ENCODE measurements at regions not wholly inside any gene's neighbourhood (a gene's known extent, or its start where the extent isn't known, plus 50 kb on each side); places are given as distances from the start of the nearest gene placed in this dataset.
"Not testable (repeated sequence)": the region's sequence is repeated elsewhere in the genome, so short reads cannot be mapped to it uniquely, and the experiment has no call there.

DNA sequence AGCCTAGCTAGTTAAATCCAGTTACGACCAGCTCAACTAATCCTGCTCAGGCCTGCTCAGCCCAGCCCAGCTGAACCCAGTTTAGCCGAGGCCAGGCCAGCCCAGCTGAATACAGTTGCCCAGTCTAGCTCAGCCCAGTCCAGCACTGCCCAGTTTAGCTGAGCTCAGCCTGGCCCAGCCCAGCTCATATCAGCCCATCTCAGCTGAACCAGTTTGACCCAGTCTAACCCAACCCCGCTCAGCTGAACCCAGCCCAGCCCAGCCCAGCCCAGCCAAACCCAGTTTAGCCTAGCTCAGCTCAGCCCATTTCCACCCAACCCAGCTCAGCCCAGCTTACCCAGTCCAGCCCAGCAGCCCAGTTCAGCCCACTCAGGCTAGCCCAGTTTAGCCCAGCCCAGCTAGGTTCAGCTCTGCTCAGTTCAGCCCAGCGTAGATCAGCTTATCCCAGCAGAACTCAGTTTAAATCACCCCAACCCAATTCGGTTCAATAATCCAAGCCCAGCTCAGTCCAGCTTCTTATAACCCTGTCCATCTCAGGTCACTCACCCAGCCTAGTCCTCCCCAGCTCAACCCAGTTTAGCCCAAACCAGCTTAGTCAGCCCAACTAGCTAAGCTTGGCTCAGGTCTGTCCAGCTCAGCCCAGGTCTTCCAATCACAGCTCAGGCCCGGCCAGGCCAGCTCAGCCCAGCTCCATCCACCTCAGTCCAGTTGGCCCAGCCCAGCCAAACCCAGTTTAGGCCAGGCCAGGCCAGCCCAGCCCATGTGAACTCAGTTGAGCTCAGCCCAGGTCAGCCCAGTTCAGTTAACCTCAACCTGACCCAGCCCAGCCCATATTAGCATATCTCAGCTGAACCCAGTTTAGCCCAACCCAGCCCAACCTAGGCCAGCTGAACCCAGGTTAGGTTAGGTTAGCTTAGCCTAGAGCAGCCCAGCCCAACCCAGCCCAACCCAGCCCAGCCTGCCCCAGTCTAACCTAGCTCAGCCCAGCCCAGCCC, 76.7 kb downstream of the TMEM121 start:
- WGBS, 2 donors, result 94 to 96% methylated on average over 6 of the region's 6 CpGs
- DNase-seq, result no peak
- Histone ChIP-seq H3K36me3 (ENCODE audit: low read depth, missing control alignments) (no peaks in the 10 kb centered on the region), H3K4me3 (no peak overlapping the region), H3K27me3 (no peaks in the 10 kb centered on the region), H3K27ac (no peak overlapping the region), H3K4me1 (no peaks in the 10 kb centered on the region), H3K9me3 (no peaks in the 10 kb centered on the region)
- TF ChIP-seq POLR2A (IDR thresholded peaks at IDR 0.05), result no peak
- TF ChIP-seq, protein P1, sequence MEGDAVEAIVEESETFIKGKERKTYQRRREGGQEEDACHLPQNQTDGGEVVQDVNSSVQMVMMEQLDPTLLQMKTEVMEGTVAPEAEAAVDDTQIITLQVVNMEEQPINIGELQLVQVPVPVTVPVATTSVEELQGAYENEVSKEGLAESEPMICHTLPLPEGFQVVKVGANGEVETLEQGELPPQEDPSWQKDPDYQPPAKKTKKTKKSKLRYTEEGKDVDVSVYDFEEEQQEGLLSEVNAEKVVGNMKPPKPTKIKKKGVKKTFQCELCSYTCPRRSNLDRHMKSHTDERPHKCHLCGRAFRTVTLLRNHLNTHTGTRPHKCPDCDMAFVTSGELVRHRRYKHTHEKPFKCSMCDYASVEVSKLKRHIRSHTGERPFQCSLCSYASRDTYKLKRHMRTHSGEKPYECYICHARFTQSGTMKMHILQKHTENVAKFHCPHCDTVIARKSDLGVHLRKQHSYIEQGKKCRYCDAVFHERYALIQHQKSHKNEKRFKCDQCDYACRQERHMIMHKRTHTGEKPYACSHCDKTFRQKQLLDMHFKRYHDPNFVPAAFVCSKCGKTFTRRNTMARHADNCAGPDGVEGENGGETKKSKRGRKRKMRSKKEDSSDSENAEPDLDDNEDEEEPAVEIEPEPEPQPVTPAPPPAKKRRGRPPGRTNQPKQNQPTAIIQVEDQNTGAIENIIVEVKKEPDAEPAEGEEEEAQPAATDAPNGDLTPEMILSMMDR (IDR thresholded peaks at IDR 0.05), result no peak
- intact Hi-C loops (cut with DNase I; ENCODE audit: low total_unique reads), result no loop called here

DNA sequence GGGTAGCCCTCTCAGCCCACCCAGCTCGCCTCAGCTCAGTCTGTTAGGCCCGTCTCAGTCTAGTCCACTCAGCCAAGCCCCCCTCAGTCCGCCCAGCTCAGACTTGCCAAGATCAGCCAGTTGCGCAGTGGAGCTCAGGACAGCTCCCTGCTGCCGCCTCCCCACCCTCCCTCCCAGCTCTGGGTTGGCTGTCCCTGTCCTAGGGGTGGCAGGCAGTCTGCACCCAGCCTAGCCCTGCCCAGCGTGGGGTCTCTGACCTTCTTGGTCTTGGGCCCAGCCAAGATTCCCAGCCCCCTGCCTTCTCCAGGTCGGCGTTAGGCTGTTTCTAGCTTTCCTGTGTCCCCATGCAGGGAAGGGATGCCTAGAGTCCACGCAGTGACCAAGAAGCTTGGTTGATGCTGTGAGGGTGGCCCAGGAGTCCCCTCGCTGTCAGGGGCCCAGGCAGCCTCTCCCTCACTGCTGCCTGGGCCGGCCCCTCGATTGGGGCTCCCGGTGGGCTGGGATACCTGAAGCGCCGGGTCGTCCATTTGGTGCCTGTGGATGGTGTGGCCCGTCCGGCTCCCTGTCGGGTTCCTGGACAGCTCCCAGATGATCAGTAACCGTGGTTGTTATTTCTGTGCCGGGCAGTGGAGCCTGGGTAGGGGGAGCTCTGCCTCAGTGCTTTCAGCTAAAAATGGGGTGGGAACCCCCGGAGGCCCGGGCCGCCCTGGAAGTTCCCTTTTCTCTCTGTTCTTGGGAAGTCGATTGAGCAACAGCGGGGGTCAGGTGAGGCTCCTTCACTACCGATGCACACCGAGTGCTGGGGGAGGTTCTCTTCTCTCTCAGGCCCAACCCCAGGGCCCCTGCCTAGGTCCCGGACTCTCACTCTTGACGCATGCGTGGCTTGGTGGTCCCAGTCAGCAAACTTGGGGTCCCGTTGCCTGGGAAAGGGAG, 78.4 kb downstream of the TMEM121 start:
- DNase-seq, result not testable (repeated sequence)

DNA sequence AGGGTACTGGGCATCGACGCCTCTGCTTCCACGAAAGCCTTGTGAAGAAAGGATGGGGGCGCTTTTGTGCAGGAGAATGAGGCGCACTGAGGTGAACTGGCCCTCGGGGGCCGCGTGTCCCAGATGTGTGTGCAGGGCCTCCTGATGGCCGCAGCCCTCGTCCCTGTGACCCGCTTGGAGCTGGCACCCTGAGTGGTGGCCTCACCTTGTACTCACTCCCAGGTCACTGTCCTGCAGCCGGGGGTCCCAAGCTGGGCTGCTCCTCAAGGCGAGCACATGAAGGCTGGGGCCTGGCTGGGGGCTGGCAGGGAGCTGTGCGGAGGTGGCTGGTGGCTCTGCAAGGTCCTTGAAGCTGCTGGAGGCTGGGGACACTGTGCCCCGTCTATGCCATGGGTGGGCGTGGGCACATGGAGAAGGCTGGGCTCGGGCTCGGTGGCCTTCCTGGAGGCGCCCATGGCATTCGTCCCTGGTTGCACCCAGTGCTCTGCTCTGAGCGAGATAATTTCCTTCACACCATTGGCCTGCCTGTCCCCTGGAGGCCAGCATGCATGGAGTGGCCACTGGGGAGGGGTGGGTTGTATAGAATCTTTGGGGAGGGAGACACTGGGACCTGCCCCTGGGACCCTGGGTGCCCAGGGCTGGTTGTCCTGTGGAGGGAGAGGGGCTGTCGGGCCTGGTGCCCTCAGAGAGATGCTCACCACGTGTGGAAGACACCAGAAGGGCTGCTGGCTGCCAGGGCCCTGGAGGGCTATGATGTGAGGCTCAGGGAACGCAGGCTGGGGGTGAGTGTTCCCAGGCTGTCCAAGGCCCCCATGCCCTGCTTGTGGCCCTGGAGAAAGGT, 79.3 kb downstream of the TMEM121 start:
- DNase-seq, result no peak
- Histone ChIP-seq H3K27me3 (no peaks in the 10 kb centered on the region), H3K36me3 (ENCODE audit: low read depth, missing control alignments) (no peaks in the 10 kb centered on the region), H3K9me3 (no peaks in the 10 kb centered on the region), H3K27ac (no peak overlapping the region), H3K4me3 (no peak overlapping the region), H3K4me1 (no peaks in the 10 kb centered on the region)
- intact Hi-C loops (cut with DNase I; ENCODE audit: low total_unique reads), result no loop called here
- TF ChIP-seq POLR2A (IDR thresholded peaks at IDR 0.05), result no peak
- TF ChIP-seq, protein P1 (IDR thresholded peaks at IDR 0.05), result no peak
- 83 to 90% methylated on average over 9 to 17 of the region's 24 CpGs for WGBS, 2 donors

More for the DNA sequence above, 78.4 kb downstream of the TMEM121 start:
- H3K27ac ChIP-seq; intact Hi-C loops (cut with DNase I; ENCODE audit: low total_unique reads); H3K27me3 ChIP-seq; H3K36me3 ChIP-seq (ENCODE audit: low read depth, missing control alignments); H3K4me3 ChIP-seq; H3K9me3 ChIP-seq; H3K4me1 ChIP-seq: not testable (repeated sequence)
- WGBS, 2 donors, result 89 to 92% methylated on average over 18 to 26 of the region's 32 CpGs

DNA sequence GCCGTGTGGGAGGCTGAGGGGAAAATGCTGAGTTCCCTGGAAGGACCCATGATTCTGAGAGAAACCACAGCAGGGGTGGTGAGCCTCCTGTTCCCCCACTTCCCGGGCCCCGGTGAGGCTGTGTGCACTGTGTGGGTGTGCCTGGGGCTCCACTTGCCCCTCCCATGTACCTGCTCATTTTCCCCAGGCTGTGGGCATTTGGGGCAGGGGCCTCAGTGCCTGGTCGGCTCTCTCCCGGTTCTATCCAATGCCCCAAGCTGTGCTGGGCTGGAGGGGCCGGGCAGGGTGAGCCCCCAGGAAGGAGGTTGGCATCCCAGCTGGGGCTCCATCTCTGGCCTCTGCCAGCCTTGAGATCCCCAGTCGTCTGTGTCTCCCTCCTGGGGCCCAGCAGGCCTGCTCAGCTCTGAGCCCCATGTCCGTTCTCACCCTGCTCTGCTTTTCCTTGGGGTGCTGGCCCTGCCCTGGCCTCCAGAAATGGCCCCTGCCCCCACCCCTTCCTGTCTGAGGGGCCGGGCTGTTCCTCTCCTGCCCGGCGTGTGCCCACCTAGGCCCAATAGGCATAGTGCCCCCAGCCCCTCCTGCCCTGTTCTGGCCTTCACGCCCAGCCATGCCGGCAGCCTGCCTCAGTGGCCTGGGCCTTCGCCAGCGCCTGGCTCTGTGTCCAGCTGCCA, 80.1 kb downstream of the TMEM121 start:
- H3K36me3 ChIP-seq (ENCODE audit: low read depth, missing control alignments); H3K4me3 ChIP-seq; intact Hi-C loops (cut with DNase I; ENCODE audit: low total_unique reads); H3K27me3 ChIP-seq; H3K27ac ChIP-seq; H3K4me1 ChIP-seq; DNase-seq; H3K9me3 ChIP-seq: not testable (repeated sequence)
- WGBS, 2 donors, result 81 to 87% methylated on average over 7 to 15 of the region's 15 CpGs

DNA sequence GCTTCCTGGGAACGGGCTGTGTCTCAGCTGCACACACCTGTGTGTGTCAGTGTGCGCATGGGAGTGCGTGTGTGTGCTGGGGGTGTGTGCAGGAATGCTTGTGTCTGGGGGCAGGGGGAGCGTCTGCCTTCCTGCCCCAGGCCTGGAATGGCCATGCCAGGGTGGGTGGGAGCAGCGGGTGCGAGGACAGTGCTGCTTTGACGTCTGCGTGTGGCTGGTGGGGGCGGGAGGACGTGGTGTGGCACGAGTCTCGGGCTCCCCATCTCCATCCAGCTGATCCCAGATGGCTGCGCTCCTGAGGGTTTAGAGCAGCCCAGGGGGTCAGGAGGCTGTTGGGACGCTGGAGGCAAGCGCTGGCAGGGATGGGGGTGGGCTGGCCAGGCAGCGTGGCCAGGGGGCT, 80.6 kb downstream of the TMEM121 start:
- H3K9me3 ChIP-seq; H3K4me1 ChIP-seq; H3K27me3 ChIP-seq; intact Hi-C loops (cut with DNase I; ENCODE audit: low total_unique reads); H3K36me3 ChIP-seq (ENCODE audit: low read depth, missing control alignments); H3K27ac ChIP-seq; DNase-seq; H3K4me3 ChIP-seq: not testable (repeated sequence)
- 73 to 83% methylated on average over 6 to 12 of the region's 16 CpGs for WGBS, 2 donors

DNA sequence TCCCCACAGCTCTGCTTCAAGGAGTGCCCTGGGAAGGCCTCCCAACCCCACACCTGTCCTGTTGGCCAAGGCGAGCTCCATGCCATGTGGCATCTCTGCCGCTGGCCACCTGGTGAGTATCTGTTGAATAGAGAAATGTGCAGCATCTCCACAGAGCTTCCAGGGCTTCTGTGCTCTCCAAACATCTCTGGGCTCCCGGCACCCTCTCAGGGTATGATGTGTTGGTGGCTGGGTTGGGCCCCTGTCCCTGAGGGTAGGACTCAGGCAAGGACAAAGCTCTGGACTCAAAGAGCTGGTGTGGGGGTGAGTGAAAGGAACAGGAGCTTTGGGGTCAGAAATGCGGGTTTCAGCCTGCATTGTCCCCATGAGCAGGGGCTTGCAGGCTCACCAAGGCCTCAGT, 88.6 kb downstream of the TMEM121 start:
- WGBS, 2 donors, result 25% methylated on average over 1 of the region's 4 CpGs; no CpG with 5 or more reads in 1 of the 2 donors
- intact Hi-C loops (cut with DNase I; ENCODE audit: low total_unique reads), result loop anchor here (5.0 kb wide), 1 partner anchor 147 kb away; no protein-coding TSS in a partner anchor
- H3K27ac ChIP-seq, result not testable (repeated sequence)

DNA sequence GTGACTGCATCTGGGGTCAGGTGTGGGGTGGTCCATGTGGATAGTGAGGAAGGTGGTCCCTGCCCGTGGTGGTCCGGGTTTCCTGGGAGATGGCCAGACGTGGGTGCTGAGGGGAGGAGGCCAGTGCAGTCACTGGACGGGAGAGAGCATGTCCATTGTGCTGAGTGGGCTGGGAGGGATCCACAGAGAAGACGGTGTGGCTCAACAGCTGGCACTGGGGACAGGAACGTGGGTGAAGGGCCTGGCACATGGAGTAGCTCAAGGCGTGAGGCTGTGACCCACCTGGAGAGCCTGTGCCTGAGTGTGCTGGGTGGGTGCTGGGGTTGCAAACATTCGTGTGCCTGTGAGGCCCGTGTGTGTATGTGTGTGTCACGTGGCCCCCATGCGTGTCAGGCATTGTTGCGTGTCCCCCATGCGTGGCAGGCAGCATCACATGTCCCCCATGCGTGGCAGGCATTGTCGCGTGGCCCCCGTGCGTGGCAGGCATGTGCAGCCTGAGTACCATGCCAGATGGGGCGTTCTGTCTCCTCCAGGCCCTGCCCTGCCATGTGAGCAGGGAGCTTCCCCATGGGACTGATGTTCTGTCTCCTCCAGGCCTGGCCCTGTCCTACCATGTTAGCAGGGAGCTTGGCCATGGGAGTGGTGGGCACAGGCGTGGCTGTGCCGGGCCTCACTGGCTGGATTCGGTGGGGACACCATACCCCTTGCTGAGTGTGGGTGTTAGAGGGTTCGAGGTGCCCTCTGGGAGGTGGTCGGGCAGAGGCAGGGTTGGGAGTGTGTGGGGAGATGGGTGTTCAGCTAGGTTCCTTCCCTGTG, 89.8 kb downstream of the TMEM121 start:
- not testable (repeated sequence) for H3K36me3 ChIP-seq (ENCODE audit: low read depth, missing control alignments); DNase-seq; H3K27me3 ChIP-seq; H3K4me3 ChIP-seq; H3K9me3 ChIP-seq; H3K4me1 ChIP-seq; H3K27ac ChIP-seq
- intact Hi-C loops (cut with DNase I; ENCODE audit: low total_unique reads), result loop anchor here (5.0 kb wide), 1 partner anchor 146 kb away; no protein-coding TSS in a partner anchor
- 75 to 79% methylated on average over 22 to 24 of the region's 24 CpGs for WGBS, 2 donors

More for the DNA sequence above, 88.6 kb downstream of the TMEM121 start:
- DNase-seq; H3K36me3 ChIP-seq (ENCODE audit: low read depth, missing control alignments); H3K9me3 ChIP-seq; H3K4me3 ChIP-seq; H3K4me1 ChIP-seq; H3K27me3 ChIP-seq: not testable (repeated sequence)

All from testis (tissue), 2 donors.